Progenitor cell of endocrine pancreas (in vitro differentiated cells): ENCODE measurements at regions not wholly inside any gene's neighbourhood (a gene's known extent, or its start where the extent isn't known, plus 50 kb on each side); places are given as distances from the start of the nearest gene placed in this dataset.
A peak's percentile ranks its signal among the peaks of the same experiment; 100 is the strongest.

ENCODE experiments used
- DNase-seq: peaks from one replicate; pipeline ENCODE4 v3.0.0; 2021; ENCODE audit warnings: low spot score; ENCODE audit not compliant: unreplicated experiment
- H3K27ac Mint-ChIP-seq: 2 replicates; pipeline ENCODE4 v1.8.0; 2021; ENCODE audit warnings: mild to moderate bottlenecking, moderate library complexity, mixed read lengths
- H3K27me3 Mint-ChIP-seq: 2 replicates; pipeline ENCODE4 v1.8.0; 2021; ENCODE audit warnings: mixed read lengths
- H3K36me3 Mint-ChIP-seq: 2 replicates; pipeline ENCODE4 v1.8.0; 2022; ENCODE audit warnings: mixed read lengths; ENCODE audit not compliant: insufficient read depth
- H3K4me1 Mint-ChIP-seq: 2 replicates; pipeline ENCODE4 v1.8.0; 2021; ENCODE audit warnings: low read depth, mixed read lengths
- H3K4me3 Mint-ChIP-seq: 2 replicates; pipeline ENCODE4 v1.8.0; 2021; ENCODE audit warnings: low read depth, mild to moderate bottlenecking, moderate library complexity, mixed read lengths
- H3K9me3 Mint-ChIP-seq: 2 replicates; pipeline ENCODE4 v1.8.0; 2021; ENCODE audit warnings: low read depth, mixed read lengths
- CTCF ChIP-seq: fragments of 200-600 bp; sonication (generic); IDR thresholded peaks from one replicate; pipeline ENCODE4 v1.5.0; 2021; ENCODE audit warnings: antibody characterized with exemption, mild to moderate bottlenecking; ENCODE audit not compliant: unreplicated experiment

GRCh38 chr1:233516732-233517131, 97.2 kb upstream of the KCNK1 start:
- no peaks in the 10 kb centered on the region for H3K27me3 Mint-ChIP-seq
- no peak overlapping the region for H3K27ac Mint-ChIP-seq
- TF ChIP-seq CTCF = no peak

GRCh38 chr1:233518344-233518743, 95.6 kb upstream of the KCNK1 start:
- Mint-ChIP-seq H3K4me3 (no peak overlapping the region), H3K9me3 (no peaks in the 10 kb centered on the region), H3K27ac (no peak overlapping the region), H3K27me3 (no peaks in the 10 kb centered on the region), H3K4me1 (peaks cover 1% of the 10 kb centered on the region), H3K36me3 (no peaks in the 10 kb centered on the region)
- peak; percentile 60 for TF ChIP-seq CTCF
- no peak for DNase-seq

More at GRCh38 chr1:233516732-233517131, 97.2 kb upstream of the KCNK1 start:
- H3K9me3 Mint-ChIP-seq = no peaks in the 10 kb centered on the region
- no peak for DNase-seq
- H3K36me3 Mint-ChIP-seq = no peaks in the 10 kb centered on the region
- no peaks in the 10 kb centered on the region for H3K4me1 Mint-ChIP-seq
- H3K4me3 Mint-ChIP-seq = no peak overlapping the region

- TF ChIP-seq CTCF = no peak
- H3K4me1 Mint-ChIP-seq = peaks cover 1% of the 10 kb centered on the region
- no peaks in the 10 kb centered on the region for H3K36me3 Mint-ChIP-seq
- H3K4me3 Mint-ChIP-seq = no peak overlapping the region
- H3K9me3 Mint-ChIP-seq = no peaks in the 10 kb centered on the region
- H3K27me3 Mint-ChIP-seq = no peaks in the 10 kb centered on the region
- DNase-seq = no peak
- H3K27ac Mint-ChIP-seq = no peak overlapping the region
Measured at GRCh38 chr1:233520261-233521191, 93.4 kb upstream of the KCNK1 start.

GRCh38 chr1:233523047-233523446, 90.9 kb upstream of the KCNK1 start:
- no peak for DNase-seq
- Mint-ChIP-seq H3K27ac (no peak overlapping the region), H3K27me3 (no peaks in the 10 kb centered on the region), H3K4me1 (peaks cover 1% of the 10 kb centered on the region), H3K4me3 (no peak overlapping the region), H3K36me3 (no peaks in the 10 kb centered on the region), H3K9me3 (no peaks in the 10 kb centered on the region)
- TF ChIP-seq CTCF = no peak

- peaks cover 8% of the 10 kb centered on the region for H3K36me3 Mint-ChIP-seq
- DNase-seq = no peak
- TF ChIP-seq CTCF = no peak
- peaks cover 18% of the 10 kb centered on the region for H3K9me3 Mint-ChIP-seq
- H3K4me1 Mint-ChIP-seq = peaks cover 1% of the 10 kb centered on the region
- no peak overlapping the region for H3K4me3 Mint-ChIP-seq
- H3K27me3 Mint-ChIP-seq = no peaks in the 10 kb centered on the region
- no peak overlapping the region for H3K27ac Mint-ChIP-seq
Measured at GRCh38 chr1:233527818-233528217, 86.1 kb upstream of the KCNK1 start.
